Activated T-cell treated with anti-CD3 and anti-CD28 coated beads, Interleukin-2, amount 50 U/mL, for 48 hours (primary cell): ENCODE measurements at regions not wholly inside any gene's neighbourhood (a gene's known extent, or its start where the extent isn't known, plus 50 kb on each side); places are given as distances from the start of the nearest gene placed in this dataset.

ENCODE experiments used
- DNase-seq, 2 experiments: peaks; one replicate each; pipeline ENCODE4 v3.0.0-alpha.2; 2020

DNA sequence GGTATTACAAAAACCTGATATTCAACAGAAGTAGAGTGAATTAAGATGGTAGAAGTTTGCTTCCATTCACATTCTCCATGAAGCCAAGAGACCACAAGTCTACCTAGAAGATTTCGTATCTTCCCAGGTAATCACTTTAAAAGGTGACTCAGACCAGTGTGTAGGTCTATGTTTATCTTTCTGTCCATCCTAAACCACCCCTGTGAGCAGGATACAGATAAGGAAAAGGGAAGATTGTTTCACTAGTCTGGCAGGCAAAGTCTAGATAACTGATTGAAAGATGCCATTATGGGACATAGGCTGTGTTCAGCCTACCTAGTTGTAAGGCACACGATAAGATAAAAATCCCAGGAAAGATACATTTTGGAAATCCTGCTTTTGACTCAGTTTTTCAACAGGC lies 244.3 kb upstream of the NWD2 start:
- DNase-seq: no peak

DNA sequence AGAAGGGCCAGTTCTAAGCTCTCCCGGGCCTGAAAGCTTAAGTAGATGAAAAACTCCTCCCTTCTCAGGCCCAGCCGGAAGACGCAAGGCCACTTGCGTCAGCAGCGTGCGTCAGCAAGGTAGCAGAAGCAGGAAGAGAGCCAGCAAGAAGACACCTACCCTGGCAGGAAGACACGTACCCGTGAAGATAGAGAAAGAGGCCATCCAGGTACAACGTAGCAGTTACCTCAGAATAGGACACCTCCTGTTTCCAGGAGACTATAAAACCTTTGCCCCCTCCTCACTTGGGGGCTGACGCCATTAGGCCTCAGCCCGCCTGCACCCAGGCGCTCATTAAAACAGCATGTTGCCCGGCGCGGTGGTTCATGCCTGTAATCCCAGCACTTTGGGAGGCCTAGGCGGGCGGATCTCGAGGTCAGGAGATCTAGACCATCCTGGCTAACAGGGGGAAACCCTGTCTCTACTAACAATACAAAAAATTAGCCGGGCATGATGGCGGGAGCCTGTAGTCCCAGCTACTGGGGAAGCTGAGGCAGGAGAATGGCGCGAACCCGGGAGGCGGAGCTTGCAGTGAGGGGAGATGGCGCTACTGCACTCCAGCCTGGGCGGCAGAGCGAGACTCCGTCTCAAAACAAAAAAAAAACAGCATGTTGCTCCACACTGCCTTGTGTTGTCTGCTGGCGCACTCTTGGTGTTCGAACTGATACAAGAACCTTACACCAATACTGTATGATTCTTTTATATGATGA lies 242.7 kb upstream of the NWD2 start:
- DNase-seq: no peak

DNA sequence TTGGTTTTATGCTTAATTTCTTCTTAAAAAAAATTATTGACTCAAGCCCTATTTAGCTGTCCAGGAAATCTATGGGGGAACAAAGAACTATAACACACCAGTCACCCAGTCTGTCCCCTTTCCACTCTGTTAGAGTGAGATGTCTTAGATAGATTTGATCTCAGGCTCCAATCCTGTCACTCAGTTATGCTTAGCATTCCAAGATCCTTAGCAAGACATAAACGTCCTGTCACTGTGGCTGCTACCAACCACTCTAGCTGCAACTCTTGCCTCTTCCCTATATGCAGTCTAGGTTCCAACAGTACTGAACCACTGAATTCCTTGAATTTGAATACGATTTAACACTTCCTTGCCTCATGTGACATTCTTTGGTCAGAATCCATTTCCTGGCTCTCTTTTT lies 241.9 kb upstream of the NWD2 start:
- no peak for DNase-seq

DNA sequence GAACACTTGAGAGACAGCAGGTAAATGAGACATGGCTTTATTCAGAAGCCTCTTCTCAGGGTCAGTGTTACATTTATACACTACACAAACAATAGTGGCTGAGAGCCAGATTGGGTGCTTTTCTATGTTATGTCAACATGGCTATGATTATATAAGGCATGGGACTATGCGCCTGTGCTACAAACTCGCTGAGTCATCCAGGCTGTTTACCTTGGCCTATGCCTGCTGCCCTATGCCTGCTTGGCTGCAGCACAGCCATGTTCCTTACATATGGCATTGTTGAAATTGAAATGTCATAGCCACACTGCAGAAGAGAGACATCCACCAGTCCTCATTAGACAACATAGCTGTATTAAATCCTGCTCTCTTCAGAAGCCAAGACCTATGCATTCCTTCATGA lies 236.3 kb upstream of the NWD2 start:
- no peak for DNase-seq

DNA sequence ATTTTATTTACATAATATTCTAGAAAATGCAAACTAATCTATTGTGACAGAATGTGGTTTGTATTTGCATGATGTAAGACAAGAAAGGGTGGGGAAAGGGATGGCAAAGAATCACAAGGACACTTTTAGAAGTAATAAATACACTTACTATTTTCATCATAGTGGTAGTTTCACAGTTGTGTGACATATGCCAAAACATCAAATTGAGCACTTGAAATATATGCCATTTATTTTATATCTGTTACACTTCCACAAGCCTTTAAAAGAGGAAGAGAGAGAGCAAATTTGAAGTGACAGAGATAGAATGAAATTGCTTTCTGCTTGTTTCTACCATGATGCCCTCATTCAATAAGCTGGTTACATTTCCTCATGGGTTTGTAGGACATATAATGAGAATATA lies 230.0 kb upstream of the NWD2 start:
- DNase-seq: no peak

DNA sequence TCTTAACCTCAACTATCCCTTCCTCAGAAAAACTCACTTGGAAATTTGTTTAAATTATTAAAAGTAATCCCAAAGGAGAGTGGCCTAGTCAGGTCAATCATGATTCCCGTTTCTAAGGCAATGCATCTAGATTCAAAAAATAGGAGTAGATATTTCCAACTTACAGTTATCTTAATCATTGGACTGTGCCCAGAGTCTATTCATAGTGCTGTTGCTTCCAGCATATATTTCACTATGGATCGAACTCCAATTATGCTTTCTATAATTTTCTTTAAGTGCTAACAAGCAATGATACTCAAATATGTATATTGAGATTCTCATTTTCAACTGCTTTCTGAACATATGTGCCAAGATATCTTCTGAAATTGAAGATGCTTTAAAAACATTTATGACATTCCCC lies 229.2 kb upstream of the NWD2 start:
- no peak for DNase-seq

DNA sequence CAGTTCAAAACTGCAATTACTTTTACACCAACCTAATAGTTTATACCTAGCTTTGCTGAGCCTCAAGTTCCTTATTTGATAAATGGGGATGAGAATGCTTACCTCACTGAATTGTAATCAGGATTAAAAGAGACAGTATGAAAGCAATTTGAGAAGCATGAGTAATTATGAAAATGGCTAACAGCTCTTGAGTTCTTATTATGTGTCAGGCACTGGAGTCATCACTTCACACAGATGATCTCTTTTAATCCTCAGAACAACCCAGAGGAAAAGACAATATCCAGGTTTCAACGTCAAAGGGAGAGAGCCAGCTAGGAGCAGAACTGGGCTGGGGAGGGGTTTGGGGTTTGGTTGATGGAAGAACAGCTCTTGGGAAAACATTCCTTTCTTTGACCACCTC lies 221.0 kb upstream of the NWD2 start:
- DNase-seq: no peak

DNA sequence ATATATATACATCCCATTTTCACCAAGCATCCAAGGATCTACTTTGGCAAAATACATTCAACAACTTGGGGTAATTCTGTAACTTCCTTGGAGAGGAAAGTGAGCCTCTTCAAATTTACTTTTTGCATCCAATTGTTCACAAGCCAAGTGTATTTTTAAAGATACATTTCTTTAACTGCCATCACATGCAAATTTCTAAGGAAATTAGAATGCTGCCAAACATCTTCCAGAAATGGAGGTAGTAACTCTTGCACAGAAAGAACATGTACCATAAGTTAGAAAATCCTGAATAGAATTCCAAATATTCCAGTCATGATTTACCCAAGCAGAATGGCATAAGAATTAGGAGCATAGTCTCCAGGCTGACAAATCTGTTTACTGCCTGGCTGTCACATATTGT lies 220.5 kb upstream of the NWD2 start:
- no peak for DNase-seq

DNA sequence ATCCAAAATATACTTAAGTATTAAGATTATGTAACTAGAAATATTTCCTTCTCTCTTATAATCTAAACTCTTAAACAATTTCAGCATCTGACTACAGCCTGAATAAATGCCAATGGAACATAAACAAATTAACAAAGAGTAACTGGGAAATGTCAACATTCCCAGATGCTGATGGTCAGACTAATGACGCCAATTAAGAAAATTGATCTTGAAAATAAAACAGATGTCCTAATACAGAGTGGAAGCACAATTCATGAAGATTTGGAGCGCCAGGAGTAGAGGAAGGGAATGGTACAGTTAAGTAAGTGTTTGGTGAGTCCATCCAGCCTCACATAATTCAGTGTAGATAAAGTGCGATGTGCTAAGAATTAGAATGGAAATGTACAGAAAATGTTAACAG lies 203.7 kb upstream of the NWD2 start:
- no peak for DNase-seq

DNA sequence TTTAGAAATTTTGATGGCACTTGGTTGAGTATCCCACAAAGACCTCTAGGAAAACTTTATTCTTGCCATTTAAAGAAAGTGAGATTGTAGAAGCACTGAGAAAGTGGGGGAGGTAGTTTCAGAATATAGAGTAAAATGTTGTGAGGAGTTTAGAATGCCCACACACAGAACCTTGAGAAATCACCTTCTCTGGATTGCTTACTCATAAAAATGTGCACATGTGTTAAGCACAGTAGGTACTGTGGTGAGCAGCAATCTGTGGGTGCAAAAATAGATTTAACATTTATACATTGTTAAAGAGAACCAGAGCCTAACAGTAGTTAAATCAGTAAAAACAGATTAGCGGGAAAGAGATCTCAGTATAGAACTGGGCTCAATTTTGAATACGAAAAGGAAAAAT lies 201.2 kb upstream of the NWD2 start:
- DNase-seq: no peak

DNA sequence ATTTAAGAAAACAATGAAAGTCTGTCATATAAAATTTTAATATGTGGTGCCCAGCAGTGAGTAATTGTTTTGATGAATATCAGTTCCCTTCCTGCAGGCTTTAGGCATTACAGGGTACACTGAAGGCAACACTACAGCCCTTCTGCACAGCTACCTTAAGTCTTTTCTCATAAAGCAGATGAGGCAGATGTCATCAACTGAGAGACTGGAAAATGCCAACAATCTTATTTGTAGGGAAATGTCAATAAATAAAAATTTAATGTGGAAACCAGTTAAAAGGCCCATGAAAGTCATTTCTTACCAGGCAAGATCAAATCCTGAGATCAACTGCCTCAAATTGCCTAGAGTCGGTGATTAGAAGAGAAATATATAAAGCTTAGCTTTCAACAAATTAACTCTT lies 193.4 kb upstream of the NWD2 start:
- no peak for DNase-seq

DNA sequence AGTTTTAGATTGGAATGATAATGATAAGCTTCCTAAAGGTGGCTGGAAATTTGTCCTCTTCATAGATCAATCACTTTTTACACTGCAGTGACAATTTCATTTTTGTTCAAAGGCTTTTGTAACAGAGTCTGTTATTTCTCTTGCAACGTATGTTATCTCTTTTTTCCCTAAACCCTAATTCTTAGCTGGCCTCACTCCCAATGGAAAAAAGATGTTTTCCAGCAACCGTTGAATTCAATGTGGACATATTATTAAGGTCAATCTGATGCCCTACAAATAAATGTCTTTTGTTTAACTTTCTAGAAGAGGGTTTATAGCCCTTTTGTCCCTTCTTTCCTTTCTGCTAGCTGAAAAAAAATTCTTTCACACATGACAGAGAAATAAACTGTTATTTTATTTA lies 192.7 kb upstream of the NWD2 start:
- no peak for DNase-seq

DNA sequence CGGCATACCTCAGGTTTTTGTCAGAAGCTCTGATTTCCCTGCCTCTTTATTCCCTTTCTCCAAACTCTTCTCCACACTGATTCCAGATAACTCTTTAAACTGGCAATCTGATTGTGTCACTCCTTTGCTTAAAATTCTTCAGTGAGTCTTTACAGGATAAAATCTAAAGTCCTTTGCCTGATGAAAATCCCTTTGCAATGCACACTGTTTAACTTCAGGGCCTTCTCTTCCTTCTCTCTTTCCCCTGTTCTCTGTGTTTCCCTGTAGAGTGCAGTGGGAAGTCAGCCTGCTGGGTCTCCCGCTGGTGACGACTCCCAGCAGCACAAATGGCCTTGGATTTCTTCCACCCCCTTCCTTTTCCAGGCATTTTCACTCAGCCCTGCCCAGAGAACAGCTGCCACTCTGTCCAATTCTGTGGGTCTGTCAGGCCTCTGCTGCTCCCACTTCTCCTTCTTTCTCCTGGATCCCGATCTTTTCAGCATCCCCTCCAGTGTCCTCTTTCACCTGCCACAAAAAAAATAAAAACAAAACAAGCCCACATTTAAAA lies 189.9 kb upstream of the NWD2 start:
- DNase-seq: no peak

DNA sequence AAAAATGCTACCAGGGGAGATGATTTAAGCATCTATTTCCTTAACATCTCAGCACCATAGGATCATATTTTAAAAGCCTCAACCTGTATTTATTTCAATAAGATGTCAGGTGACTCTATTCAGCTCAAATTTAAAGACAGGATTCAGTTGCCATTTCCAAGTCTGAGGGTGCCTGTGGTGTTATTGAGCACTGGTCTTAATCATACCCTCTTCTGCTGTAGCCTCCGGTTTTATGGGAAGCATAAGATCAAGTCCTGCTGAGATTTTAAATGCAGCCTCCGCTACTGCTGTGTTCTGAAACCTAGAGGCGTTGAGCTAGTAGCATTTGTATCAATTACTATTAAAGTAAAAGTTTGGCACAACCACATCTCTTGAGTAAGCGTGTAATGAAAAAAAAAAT lies 185.7 kb upstream of the NWD2 start:
- no peak for DNase-seq

DNA sequence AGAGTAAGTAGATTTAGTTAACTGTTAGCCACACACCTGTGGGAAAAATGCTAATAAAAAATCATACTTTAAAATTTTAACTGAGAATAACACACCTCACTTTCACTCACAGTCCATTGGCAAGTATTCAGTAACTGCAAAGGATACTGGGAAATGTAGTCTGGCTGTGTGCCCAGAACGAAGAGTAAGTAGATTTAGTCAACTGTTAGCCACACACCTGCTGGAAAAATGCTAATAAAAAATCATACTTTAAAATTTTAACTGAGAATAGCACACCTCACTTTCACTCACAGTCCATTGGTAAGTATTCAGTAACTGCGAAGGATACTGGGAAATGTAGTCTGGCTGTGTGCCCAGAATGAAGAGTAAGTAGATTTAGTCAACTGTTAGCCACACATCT lies 178.4 kb upstream of the NWD2 start:
- no peak for DNase-seq

DNA sequence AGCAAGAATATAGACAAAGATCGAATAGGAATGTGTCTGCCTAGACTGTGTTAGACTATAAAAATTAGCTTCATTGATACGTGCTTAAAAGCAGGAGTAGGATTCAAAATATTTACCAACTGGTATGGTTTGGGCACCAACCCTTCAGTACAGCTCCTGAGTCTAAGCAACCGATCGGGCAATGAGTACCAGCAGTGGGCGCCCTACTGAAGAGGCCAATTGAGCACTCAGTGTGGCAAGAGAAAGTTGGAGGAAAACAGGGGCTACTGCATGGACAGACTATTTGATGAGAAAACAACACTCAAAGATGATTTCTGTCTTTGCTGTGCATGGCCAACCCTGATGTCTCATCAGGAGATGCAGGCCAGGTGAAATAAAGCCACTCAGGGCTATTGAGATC lies 176.0 kb upstream of the NWD2 start:
- no peak for DNase-seq

DNA sequence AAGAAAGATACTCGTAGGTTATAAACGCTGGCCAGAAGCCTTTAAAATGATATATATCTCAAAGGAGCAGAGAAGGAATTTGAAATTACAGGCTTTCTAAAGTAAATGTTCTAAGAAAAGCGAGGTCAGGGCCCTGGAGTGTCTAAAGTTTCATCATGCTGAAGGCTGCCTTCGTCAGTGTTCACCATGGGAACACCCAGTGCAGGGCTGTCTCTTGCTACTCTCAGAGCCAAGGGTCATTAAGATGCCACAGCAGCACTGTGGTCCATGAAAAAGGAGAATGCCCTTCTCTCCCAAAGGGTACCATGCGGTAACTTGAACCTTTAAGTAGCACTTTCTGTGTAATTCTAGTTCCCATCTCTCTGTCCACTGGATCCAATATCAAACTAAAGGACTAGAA lies 174.5 kb upstream of the NWD2 start:
- no peak for DNase-seq

DNA sequence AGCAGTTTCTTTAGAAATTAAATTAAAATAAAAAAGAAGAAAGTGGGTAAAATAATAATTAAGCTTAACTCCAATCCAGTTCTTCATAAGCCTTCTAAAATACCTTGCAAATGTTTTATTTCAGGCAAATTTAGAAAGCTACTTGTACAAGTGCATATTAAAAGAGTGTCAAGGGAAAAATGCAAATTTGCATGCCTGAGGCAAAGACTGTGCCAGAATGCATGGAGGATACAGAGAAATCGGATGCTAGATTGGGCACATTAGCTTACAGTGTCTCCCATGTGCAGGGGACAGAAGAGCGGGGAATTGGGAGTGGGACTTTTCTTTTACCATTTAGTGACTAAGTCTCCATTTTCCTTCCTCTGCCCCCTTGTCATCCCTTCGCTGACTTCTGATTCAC lies 173.0 kb upstream of the NWD2 start:
- DNase-seq: no peak

DNA sequence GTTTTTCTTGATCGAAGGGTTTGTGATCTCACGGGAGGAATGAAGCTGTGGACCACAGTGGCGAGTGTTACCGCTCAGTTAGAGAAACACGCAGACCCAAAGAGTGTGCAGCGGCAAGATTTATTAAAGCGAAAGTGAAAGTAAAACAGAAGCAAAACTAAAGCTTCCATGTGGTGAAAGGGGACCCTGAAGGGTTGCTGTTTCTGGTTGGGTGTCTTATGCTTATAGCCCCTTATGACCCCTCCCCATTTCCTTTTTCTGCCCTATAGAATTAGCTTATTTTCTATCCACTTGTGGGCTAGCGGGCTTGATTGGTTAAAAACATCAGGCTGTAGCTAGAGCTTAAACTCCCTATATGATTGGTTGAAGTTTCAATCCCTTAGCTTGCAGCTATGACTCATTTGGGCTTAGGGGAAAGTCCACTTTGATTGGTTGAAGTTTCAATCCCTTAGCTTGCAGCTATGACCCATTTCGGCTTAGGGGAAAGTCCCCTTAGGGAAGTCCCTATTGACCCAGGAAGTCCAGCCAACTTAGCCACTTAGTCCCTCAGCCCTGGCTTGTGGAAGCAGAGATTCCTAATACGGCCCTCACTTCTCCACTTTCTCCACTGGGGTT lies 171.2 kb upstream of the NWD2 start:
- no peak for DNase-seq

DNA sequence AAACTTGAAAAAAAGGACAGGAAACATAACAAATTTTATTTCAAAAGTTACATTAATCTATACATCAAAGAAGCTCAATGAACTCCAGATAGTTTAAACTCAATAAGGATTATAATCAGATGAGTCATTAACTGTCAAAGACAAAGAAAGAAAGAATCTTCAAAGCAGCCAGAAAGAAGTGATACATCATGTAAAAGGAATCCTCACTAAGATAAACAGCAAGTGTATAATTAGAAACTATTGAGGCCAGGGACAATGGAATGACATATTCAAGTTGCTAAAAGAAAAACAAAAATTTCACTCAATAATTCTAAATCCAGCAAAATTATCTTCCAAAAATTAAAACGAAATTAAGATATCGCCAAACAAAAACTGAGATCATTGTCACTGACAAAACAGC lies 161.6 kb upstream of the NWD2 start:
- no peak for DNase-seq

DNA sequence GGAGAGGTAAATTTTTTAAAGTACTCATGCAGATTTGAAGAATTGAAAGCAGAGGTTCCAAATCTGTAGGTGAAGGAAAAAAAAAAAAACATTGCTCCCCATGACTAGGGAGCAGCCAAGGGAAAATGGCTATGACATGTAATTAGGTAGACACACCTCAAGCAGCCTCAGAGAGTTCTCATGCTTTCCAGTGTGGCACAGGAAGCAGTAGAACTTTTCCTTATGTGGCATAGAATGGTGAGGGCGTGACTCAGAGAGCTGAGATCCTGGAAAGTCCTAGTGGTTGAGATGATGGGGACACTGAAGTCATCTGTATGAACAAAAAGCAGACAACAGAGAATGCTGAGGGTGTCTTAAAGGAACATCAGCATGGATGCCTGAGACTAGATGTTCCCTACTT lies 148.6 kb upstream of the NWD2 start:
- no peak for DNase-seq

DNA sequence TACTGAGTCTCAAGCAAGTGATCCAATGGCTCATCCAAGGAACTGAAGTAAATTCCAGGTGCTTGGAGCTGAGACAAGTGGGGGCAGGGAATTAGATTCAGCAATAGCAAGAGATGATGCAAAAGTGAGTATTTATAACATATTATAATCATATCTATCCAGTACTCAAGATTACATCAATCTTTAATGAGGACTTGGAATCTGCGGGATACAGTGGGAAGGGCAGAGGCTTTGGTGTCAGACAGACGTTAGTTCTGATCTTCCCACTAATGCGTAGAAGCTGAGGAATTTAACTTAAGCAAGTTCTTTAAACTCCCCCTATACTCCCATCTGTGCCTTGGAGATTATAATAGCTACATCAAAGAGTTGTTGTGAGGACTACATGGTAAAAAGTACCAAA lies 143.4 kb upstream of the NWD2 start:
- DNase-seq: no peak

DNA sequence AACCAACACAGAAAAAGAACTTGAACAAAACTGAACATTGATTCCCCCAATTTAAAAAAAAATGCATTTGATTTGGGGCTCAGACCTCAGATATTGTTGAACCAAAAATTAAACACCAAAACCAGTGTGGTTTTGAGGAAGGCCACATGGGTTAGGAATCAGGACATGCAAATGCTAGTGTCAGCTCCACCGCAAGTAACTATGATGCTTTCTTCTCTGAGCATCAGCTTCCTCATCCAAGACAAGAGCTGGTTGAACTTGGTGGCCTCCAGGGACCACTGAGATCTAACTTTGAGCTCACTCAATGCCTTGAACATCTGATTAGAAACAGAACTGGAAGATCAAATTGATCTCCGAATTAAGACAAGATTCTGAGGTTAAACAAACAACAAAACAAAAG lies 142.9 kb upstream of the NWD2 start:
- no peak for DNase-seq

DNA sequence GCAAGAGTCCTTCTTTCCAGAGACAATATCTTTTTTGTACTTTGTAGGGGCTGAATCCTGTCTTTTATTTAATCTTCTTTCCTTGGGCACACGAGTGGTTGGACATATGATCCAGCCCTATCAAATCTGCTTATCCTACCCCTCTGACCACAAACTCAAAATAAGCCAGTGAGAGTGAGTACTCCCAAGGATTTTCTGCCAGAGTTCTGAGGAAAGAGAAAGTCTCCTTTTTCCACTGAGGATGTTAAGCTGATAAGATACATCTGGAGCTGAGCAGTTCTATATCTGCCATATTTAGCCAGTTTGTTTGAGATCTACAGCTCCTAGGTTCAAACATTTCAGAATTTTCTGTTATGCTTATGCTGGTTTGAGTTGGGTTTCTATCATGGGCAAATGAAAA lies 134.8 kb upstream of the NWD2 start:
- DNase-seq: no peak

DNA sequence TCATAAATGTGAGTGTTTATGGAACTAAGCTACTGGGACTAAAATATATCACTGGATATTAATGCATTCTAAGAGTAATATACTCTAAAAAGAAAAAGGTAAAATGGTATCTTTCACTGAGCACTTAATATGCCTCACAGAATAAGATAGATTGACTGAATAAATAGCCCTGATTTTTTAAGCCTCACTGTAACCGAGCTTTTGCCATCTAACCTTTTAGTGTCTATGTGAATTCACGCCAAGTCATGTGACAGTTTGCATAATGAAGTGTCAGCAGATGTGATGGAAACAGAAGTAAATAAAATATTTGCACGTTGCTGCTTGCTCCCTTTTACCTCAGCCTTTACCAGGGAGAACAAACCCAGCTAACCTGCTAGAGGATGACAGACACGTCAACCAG lies 119.7 kb upstream of the NWD2 start:
- DNase-seq: no peak
